Spleen (tissue), 11 donors: ENCODE measurements at regions not wholly inside any gene's neighbourhood (a gene's known extent, or its start where the extent isn't known, plus 50 kb on each side); places are given as distances from the start of the nearest gene placed in this dataset.

Experiments
- DNase-seq: peaks from one replicate; pipeline ENCODE4 v3.0.0-alpha.2; 2020
- H3K27ac ChIP-seq, 8 donors: fragments of 200-600 bp; sonication (generic) in 7 of 8; 1 replicate in 4 of 8; 2 replicates in 4 of 8; pipeline versions ENCODE4 v1.5.0 to v1.8.0; 2016 to 2021; ENCODE audit warnings: inconsistent platforms in 4 of 8, mild to moderate bottlenecking in 4 of 8, moderate library complexity in 1 of 8
- H3K27me3 ChIP-seq, 7 donors: fragments of 200-600 bp; sonication (generic) in 6 of 7; replicated peaks in 1 of 7; 1 replicate in 4 of 7; 2 replicates in 3 of 7; pipeline versions ENCODE4 v1.5.0 to v1.8.0; 2016 to 2021; ENCODE audit warnings: inconsistent platforms in 3 of 7, mild to moderate bottlenecking in 1 of 7
- H3K36me3 ChIP-seq, 6 donors: fragments of 200-600 bp; sonication (generic) in 5 of 6; 1 replicate in 4 of 6; 2 replicates in 2 of 6; pipeline versions ENCODE4 v1.5.0 to v1.8.0; 2016 to 2021; ENCODE audit warnings: inconsistent platforms in 2 of 6
- H3K4me1 ChIP-seq, 6 donors: fragments of 200-600 bp; sonication (generic) in 5 of 6; 1 replicate in 3 of 6; 2 replicates in 3 of 6; pipeline versions ENCODE4 v1.5.0 to v1.8.0; 2016 to 2021; ENCODE audit warnings: inconsistent platforms in 3 of 6
- H3K4me3 ChIP-seq, 8 donors: fragments of 200-600 bp; sonication (generic) in 7 of 8; 1 replicate in 4 of 8; 2 replicates in 4 of 8; pipeline versions ENCODE4 v1.5.0 to v1.8.0; 2016 to 2021; ENCODE audit warnings: inconsistent platforms in 4 of 8, mild to moderate bottlenecking in 4 of 8, moderate library complexity in 2 of 8
- H3K9me3 ChIP-seq, 8 donors: fragments of 200-600 bp; sonication (generic) in 7 of 8; 1 replicate in 4 of 8; 2 replicates in 4 of 8; pipeline versions ENCODE4 v1.5.0 to v1.8.0; 2016 to 2021; ENCODE audit warnings: inconsistent platforms in 4 of 8
- CTCF ChIP-seq, 11 experiments: fragments of 200-600 bp in 7 of 11; fragments of 450-650 bp in 4 of 11; sonication (generic) in 4 of 11; IDR thresholded peaks in 8 of 11; conservative IDR thresholded peaks in 3 of 11; 1 replicate in 7 of 11; 2 replicates in 4 of 11; pipeline versions ENCODE4 v1.4.0 to v1.8.0; 2016 to 2021; ENCODE audit warnings: antibody characterized with exemption in 11 of 11, inconsistent platforms in 4 of 11, mild to moderate bottlenecking in 1 of 11
- POLR2A ChIP-seq, 3 donors: fragments of 450-650 bp; IDR thresholded peaks; one replicate each; pipeline ENCODE4 v1.5.1; 2017; ENCODE audit warnings: antibody characterized with exemption in 3 of 3, mild to moderate bottlenecking in 1 of 3
- POLR2AphosphoS5 ChIP-seq, 3 donors: sonication (generic); formaldehyde crosslinking; IDR thresholded peaks; one replicate each; pipeline ENCODE4 v1.5.1; 2017; ENCODE audit warnings: antibody characterized with exemption in 3 of 3
- WGBS, 5 donors: extraction: QIAGEN DNeasy Blood & Tissue Kit in 3 of 5; methylation state at CpG; one replicate each; pipeline versions ENCODE4 v1.1.5 to v1.1.7; 2013 to 2018; 5-methylcytosine and 5-hydroxymethylcytosine counted together
- intact Hi-C: fragments of 100-400 bp; cut with DNase I; formaldehyde crosslinking; loops from one replicate; pipeline ENCODE4 v1.15.0; 2023; ENCODE audit warnings: low total_unique reads
- donor health status: healthy with polysubstance abuse.
- donor health status: DM: no; HTN: no; CAD: no; lungs with moderate emphysema.
- donor health status: DM: no; HTN: no; CAD: no.
- donor health status: Bipolar disorder and iron deficiency.
- donor health status: healthy.
- donor health status: DM: no; HTN: no; CAD: no.
- donor health status: DM: yes; HTN: yes; CAD: no.

GRCh38 chr10:10579709-10580108, 438.0 kb upstream of the CELF2 start:
- H3K27me3 ChIP-seq: no peaks in the 10 kb centered on the region
- no peak overlapping the region for H3K27ac ChIP-seq
- no peaks in the 10 kb centered on the region for H3K9me3 ChIP-seq
- 62 to 87% (median 67%) methylated on average over 1 of the region's 1 CpG for WGBS, 5 donors
- intact Hi-C loops: no loop called here
- H3K36me3 ChIP-seq: no peaks in the 10 kb centered on the region
- H3K4me3 ChIP-seq: no peak overlapping the region
- H3K4me1 ChIP-seq: no peaks in the 10 kb centered on the region
- TF ChIP-seq CTCF (IDR thresholded peaks at IDR 0.05 in 8 of 11, conservative IDR thresholded peaks at IDR 0.05 in 3 of 11) (no peak), POLR2A (IDR thresholded peaks at IDR 0.05) (no peak), POLR2AphosphoS5 (IDR thresholded peaks at IDR 0.05) (no peak)
- no peak for DNase-seq

- TF ChIP-seq POLR2A (IDR thresholded peaks at IDR 0.05): no peak
- TF ChIP-seq CTCF (IDR thresholded peaks at IDR 0.05 in 8 of 11, conservative IDR thresholded peaks at IDR 0.05 in 3 of 11): no peak
- TF ChIP-seq POLR2AphosphoS5 (IDR thresholded peaks at IDR 0.05): no peak
- DNase-seq: no peak
- Histone ChIP-seq H3K27me3 (peaks cover 0 to 2% (median 0%) of the 10 kb centered on the region in 7 donors), H3K4me1 (no peaks in the 10 kb centered on the region), H3K36me3 (no peaks in the 10 kb centered on the region), H3K27ac (no peak overlapping the region), H3K4me3 (no peak overlapping the region), H3K9me3 (no peaks in the 10 kb centered on the region)
- 45 to 72% (median 52%) methylated on average over 5 of the region's 5 CpGs for WGBS, 5 donors
- intact Hi-C loops: no loop called here
Observed at GRCh38 chr10:10584161-10584560, 433.5 kb upstream of the CELF2 start.

- Histone ChIP-seq H3K27ac (no peak overlapping the region), H3K4me3 (no peak overlapping the region), H3K9me3 (no peaks in the 10 kb centered on the region), H3K4me1 (no peaks in the 10 kb centered on the region), H3K27me3 (peaks cover 0 to 11% (median 0%) of the 10 kb centered on the region in 7 donors), H3K36me3 (no peaks in the 10 kb centered on the region)
- no peak for TF ChIP-seq POLR2A (IDR thresholded peaks at IDR 0.05)
- no peak for TF ChIP-seq CTCF (IDR thresholded peaks at IDR 0.05 in 8 of 11, conservative IDR thresholded peaks at IDR 0.05 in 3 of 11)
- TF ChIP-seq POLR2AphosphoS5 (IDR thresholded peaks at IDR 0.05): no peak
- 74 to 92% (median 87%) methylated on average over 5 of the region's 5 CpGs for WGBS, 5 donors
- no peak for DNase-seq
- intact Hi-C loops: no loop called here
Observed at GRCh38 chr10:10587744-10588393, 429.8 kb upstream of the CELF2 start.

- H3K4me3 ChIP-seq: no peak overlapping the region
- TF ChIP-seq CTCF (IDR thresholded peaks at IDR 0.05 in 8 of 11, conservative IDR thresholded peaks at IDR 0.05 in 3 of 11) (no peak), POLR2A (IDR thresholded peaks at IDR 0.05) (no peak)
- 14 to 21% (median 15%) methylated on average over 4 of the region's 4 CpGs for WGBS, 5 donors
- H3K4me1 ChIP-seq: no peaks in the 10 kb centered on the region
- H3K36me3 ChIP-seq: no peaks in the 10 kb centered on the region
- H3K9me3 ChIP-seq: no peaks in the 10 kb centered on the region
- H3K27ac ChIP-seq: no peak overlapping the region
- DNase-seq: no peak
- intact Hi-C loops: no loop called here
- peaks cover 0 to 11% (median 0%) of the 10 kb centered on the region in 7 donors for H3K27me3 ChIP-seq
Observed at GRCh38 chr10:10589540-10590303, 427.9 kb upstream of the CELF2 start.
